Ishikawa (cell line): ENCODE measurements at regions not wholly inside any gene's neighbourhood (a gene's known extent, or its start where the extent isn't known, plus 50 kb on each side); places are given as distances from the start of the nearest gene placed in this dataset.

Experiments used
- CEBPB ChIP-seq: IDR thresholded peaks from 2 replicates; pipeline ENCODE4 v1.6.1; 2012
- CREB1 ChIP-seq: IDR thresholded peaks from 2 replicates; pipeline ENCODE4 v1.6.1; 2012; ENCODE audit warnings: low read depth
- EGR1 ChIP-seq: IDR thresholded peaks from 2 replicates; pipeline ENCODE4 v1.6.1; 2012
- EP300 ChIP-seq: IDR thresholded peaks from 2 replicates; pipeline ENCODE4 v1.6.1; 2012; ENCODE audit warnings: borderline replicate concordance
- FOXM1 ChIP-seq: IDR thresholded peaks from 2 replicates; pipeline ENCODE4 v1.6.1; 2012; ENCODE audit warnings: low read depth, borderline replicate concordance
- MAX ChIP-seq: IDR thresholded peaks from 2 replicates; pipeline ENCODE4 v1.6.1; 2012
- NFIC ChIP-seq: IDR thresholded peaks from 2 replicates; pipeline ENCODE4 v1.6.1; 2012
- RAD21 ChIP-seq: IDR thresholded peaks from 2 replicates; pipeline ENCODE4 v1.6.1; 2012; ENCODE audit warnings: low read depth
- REST ChIP-seq: IDR thresholded peaks from 2 replicates; pipeline ENCODE4 v1.6.1; 2012; ENCODE audit warnings: low read depth, mild to moderate bottlenecking
- TAF1 ChIP-seq: IDR thresholded peaks from 2 replicates; pipeline ENCODE4 v1.6.1; 2012; ENCODE audit warnings: low read depth, mild to moderate bottlenecking
- TCF12 ChIP-seq: IDR thresholded peaks from 2 replicates; pipeline ENCODE4 v1.6.1; 2012; ENCODE audit warnings: low read depth
- TEAD4 ChIP-seq: IDR thresholded peaks from 2 replicates; pipeline ENCODE4 v1.6.1; 2012
- USF1 ChIP-seq: IDR thresholded peaks from 2 replicates; pipeline ENCODE4 v1.6.1; 2012
- YY1 ChIP-seq: IDR thresholded peaks from 2 replicates; pipeline ENCODE4 v1.6.1; 2012; ENCODE audit warnings: low read depth
- ZBTB7A ChIP-seq: IDR thresholded peaks from 2 replicates; pipeline ENCODE4 v1.6.1; 2012; ENCODE audit warnings: low read depth

GRCh38 chr6:90654806-90655205 is 67.9 kb upstream of the MAP3K7 start:
- TF ChIP-seq CEBPB (no peak), NFIC (no peak), REST (no peak)

GRCh38 chr6:90654166-90654565 is 67.3 kb upstream of the MAP3K7 start:
- no peak for TF ChIP-seq MAX
- TF ChIP-seq TCF12, result no peak
- TF ChIP-seq CEBPB, result no peak
- no peak for TF ChIP-seq USF1
- no peak for TF ChIP-seq NFIC
- no peak for TF ChIP-seq TAF1
- no peak for TF ChIP-seq FOXM1
- TF ChIP-seq TEAD4, result no peak
- no peak for TF ChIP-seq RAD21

GRCh38 chr6:90653750-90654149 is 66.9 kb upstream of the MAP3K7 start:
- no peak for TF ChIP-seq YY1
- TF ChIP-seq NFIC, result no peak
- no peak for TF ChIP-seq TCF12
- TF ChIP-seq EGR1, result no peak
- TF ChIP-seq TEAD4, result no peak
- TF ChIP-seq ZBTB7A, result no peak
- TF ChIP-seq EP300, result no peak
- TF ChIP-seq FOXM1, result no peak
- no peak for TF ChIP-seq TAF1
- no peak for TF ChIP-seq USF1
- no peak for TF ChIP-seq MAX
- no peak for TF ChIP-seq RAD21
- TF ChIP-seq CEBPB, result no peak
- no peak for TF ChIP-seq REST
- TF ChIP-seq CREB1, result no peak

- TF ChIP-seq TCF12, result no peak
- no peak for TF ChIP-seq USF1
- no peak for TF ChIP-seq EGR1
- TF ChIP-seq EP300, result no peak
- TF ChIP-seq TEAD4, result no peak
- TF ChIP-seq RAD21, result no peak
- TF ChIP-seq ZBTB7A, result no peak
- no peak for TF ChIP-seq MAX
- no peak for TF ChIP-seq YY1
- no peak for TF ChIP-seq FOXM1
- TF ChIP-seq CREB1, result no peak
- no peak for TF ChIP-seq REST
- no peak for TF ChIP-seq NFIC
- no peak for TF ChIP-seq CEBPB
- no peak for TF ChIP-seq TAF1
Observed at GRCh38 chr6:90650041-90650940, 63.4 kb upstream of the MAP3K7 start.
